ENCODE measurements at regions not wholly inside any gene's neighbourhood (a gene's known extent, or its start where the extent isn't known, plus 50 kb on each side); places are given as distances from the start of the nearest gene placed in this dataset.

DNA sequence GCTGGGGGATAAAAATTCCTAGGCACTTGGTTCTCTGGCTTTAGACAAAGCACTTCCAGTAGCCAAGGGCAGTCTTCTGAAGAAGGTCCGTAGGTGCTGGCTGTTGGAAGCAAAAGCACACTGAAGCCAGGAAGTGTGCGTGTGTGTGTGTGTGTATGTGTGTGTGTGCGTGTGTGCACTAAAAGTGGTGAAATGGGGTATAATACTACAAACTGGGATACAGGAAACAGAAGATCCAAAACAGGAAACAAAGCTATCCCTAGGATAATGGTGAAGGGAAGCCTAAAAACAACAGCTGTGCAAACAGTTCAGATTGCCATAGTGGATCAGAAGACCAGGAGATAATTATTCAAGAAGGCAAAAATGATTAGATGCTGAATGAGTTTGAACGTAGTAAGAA, 103.4 kb downstream of the IL20RB start:
- no peaks in the 10 kb centered on the region for H3K4me1 ChIP-seq
- TF ChIP-seq Cebpa-rat (IDR thresholded peaks at IDR 0.05) = no peak
- no peaks in the 10 kb centered on the region for H3K9me3 ChIP-seq
- no peak overlapping the region for H3K9ac ChIP-seq
- no peak overlapping the region for H3K27ac ChIP-seq
- no peaks in the 10 kb centered on the region for H4K20me1 ChIP-seq
- H3K27me3 ChIP-seq = no peaks in the 10 kb centered on the region
- no peak overlapping the region for H3K4me3 ChIP-seq
- H3K36me3 ChIP-seq = no peaks in the 10 kb centered on the region
- no peak overlapping the region for H3K4me2 ChIP-seq

DNA sequence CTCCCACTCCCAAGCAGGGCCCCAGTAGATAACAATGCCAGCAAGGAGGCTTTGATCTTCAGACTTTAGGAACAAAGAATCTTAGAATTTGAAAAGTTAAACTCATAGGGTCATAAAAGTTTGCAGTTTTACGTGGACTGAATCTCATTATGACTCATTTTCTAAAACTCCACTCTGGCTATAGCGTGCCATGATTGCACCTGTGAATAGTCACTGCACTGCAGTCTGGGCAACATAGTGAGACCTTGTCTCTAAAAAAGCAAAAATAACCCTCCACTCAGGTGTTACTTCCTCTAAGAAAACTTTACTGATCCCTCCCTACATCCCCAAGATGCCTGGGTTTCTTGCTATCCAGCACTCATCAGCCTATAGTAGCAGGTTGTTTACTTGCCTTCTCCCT, 104.5 kb downstream of the IL20RB start:
- H3K9ac ChIP-seq = no peak overlapping the region
- H3K36me3 ChIP-seq = no peaks in the 10 kb centered on the region
- no peaks in the 10 kb centered on the region for H4K20me1 ChIP-seq
- H3K27me3 ChIP-seq = no peaks in the 10 kb centered on the region
- H3K4me3 ChIP-seq = no peak overlapping the region
- TF ChIP-seq Cebpa-rat (IDR thresholded peaks at IDR 0.05) = no peak
- H3K27ac ChIP-seq = no peak overlapping the region
- H3K9me3 ChIP-seq = no peaks in the 10 kb centered on the region
- no peak overlapping the region for H3K4me2 ChIP-seq
- H3K4me1 ChIP-seq = no peaks in the 10 kb centered on the region

DNA sequence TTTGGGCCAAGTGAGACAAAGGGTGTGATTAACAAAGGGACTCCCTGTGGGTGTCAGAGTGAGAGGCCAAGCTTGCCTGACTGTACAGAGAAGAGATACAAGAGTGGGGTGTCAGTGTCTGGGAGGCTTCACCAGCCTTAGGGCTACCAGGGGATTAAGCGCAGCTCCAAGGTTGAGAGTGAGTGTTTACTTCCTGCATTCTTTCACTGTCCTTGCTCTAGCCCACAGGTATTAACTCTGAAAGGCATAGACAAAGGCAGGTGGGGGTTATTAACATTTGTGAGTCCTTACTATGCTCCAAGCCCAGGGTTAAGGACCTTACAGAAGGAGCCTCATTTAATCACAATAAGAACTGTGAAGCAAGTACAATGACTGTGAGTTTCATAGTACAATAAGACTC, 107.6 kb downstream of the IL20RB start:
- Histone ChIP-seq H3K27ac (no peak overlapping the region), H4K20me1 (no peaks in the 10 kb centered on the region), H3K4me1 (no peaks in the 10 kb centered on the region), H3K4me2 (no peak overlapping the region), H3K4me3 (no peak overlapping the region), H3K36me3 (no peaks in the 10 kb centered on the region), H3K9ac (no peak overlapping the region), H3K27me3 (no peaks in the 10 kb centered on the region), H3K9me3 (no peaks in the 10 kb centered on the region)
- no peak for TF ChIP-seq Cebpa-rat (IDR thresholded peaks at IDR 0.05)

DNA sequence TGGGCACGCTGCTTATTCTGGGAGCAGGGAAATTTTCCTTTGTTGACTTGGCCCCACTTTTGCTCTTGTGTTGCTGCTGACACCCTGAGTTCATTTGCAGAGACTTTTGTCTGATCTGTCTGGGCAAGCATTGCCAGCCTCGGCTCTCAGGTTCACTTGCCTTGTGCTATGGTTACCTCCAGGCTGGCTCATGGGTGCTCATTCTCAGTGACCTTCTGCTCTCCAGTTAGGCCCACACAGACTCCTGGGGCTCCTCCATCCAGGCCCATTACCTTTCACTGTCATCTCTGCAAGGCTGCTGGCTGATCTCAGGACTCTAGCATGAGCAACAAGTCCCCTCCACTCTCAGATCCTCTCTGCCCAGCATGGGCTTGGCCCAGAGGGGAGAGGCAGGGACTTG, 108.3 kb downstream of the IL20RB start:
- TF ChIP-seq Cebpa-rat (IDR thresholded peaks at IDR 0.05) = no peak
- Histone ChIP-seq H3K4me3 (no peak overlapping the region), H3K27me3 (no peaks in the 10 kb centered on the region), H3K9ac (no peak overlapping the region), H3K4me2 (no peak overlapping the region), H3K4me1 (no peaks in the 10 kb centered on the region), H3K9me3 (no peaks in the 10 kb centered on the region), H4K20me1 (no peaks in the 10 kb centered on the region), H3K27ac (no peak overlapping the region), H3K36me3 (no peaks in the 10 kb centered on the region)

DNA sequence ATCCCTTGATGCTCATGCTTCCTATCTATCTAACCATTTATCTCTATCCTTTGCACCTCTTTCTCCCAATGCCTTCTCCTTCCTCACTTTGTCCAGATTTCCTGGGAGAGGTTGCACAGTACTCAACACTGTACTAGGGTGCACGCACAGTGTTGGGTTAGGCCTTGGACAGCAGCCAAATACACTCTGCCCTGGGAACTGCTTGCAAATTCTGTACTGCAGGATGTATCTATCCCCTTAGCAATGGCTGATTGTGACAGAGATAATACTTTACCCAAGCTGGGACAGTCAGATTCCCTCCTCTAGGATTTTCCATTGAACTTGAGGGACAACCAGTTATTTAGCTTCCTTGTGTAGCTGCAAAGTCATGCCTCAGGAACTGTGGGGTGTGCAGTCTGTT, 113.3 kb downstream of the IL20RB start:
- Histone ChIP-seq H3K27ac (no peak overlapping the region), H3K27me3 (no peaks in the 10 kb centered on the region), H3K9me3 (no peaks in the 10 kb centered on the region), H3K4me1 (no peaks in the 10 kb centered on the region), H3K9ac (no peak overlapping the region), H3K36me3 (no peaks in the 10 kb centered on the region), H3K4me3 (no peak overlapping the region), H3K4me2 (no peak overlapping the region), H4K20me1 (no peaks in the 10 kb centered on the region)
- TF ChIP-seq Cebpa-rat (IDR thresholded peaks at IDR 0.05) = no peak

DNA sequence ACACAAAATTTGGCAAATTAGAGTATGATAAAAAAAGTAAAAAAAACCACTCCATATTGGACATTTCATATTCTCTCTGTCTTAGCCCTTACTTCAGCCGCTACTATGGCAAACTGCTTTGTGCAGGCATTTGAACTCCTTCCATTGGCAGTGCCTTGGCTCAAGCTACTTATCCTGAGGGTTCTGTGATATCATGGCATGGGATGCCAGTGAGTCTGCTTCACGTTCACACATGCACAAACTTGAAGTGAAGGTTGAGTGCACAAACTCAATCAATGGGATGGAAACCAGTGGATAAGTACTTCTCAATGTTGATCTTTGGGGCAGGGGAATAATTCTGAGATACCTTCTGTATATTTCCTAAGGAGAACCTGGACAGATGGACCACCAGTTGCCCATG, 117.2 kb downstream of the IL20RB start:
- H3K36me3 ChIP-seq = no peaks in the 10 kb centered on the region
- H3K4me2 ChIP-seq = no peak overlapping the region
- no peaks in the 10 kb centered on the region for H4K20me1 ChIP-seq
- no peak overlapping the region for H3K27ac ChIP-seq
- TF ChIP-seq Cebpa-rat (IDR thresholded peaks at IDR 0.05) = no peak
- no peak overlapping the region for H3K9ac ChIP-seq
- no peaks in the 10 kb centered on the region for H3K27me3 ChIP-seq
- no peaks in the 10 kb centered on the region for H3K9me3 ChIP-seq
- no peak overlapping the region for H3K4me3 ChIP-seq
- no peaks in the 10 kb centered on the region for H3K4me1 ChIP-seq

DNA sequence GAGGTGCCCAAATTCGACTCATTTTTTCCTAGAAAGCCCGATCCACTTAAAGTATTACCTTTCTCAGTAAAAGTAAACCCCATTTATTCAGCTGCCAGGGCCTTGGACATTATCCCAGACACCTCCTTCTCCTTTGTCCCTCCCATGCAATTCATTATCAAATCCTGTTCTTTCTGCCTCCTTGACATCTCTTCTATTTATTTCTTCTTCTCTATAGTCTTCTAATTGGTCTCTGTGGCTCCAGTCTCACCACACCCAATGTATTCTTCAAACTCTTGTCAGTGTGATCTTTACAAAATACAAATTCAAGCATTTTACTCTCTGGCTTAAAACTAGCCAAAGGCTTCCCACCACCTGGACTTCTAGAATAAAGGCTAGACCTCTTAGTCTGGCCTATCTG, 120.3 kb downstream of the IL20RB start:
- Histone ChIP-seq H3K4me3 (no peak overlapping the region), H3K4me2 (no peak overlapping the region), H3K4me1 (no peaks in the 10 kb centered on the region), H3K36me3 (no peaks in the 10 kb centered on the region), H3K9ac (no peak overlapping the region), H3K9me3 (no peaks in the 10 kb centered on the region), H4K20me1 (no peaks in the 10 kb centered on the region), H3K27me3 (no peaks in the 10 kb centered on the region), H3K27ac (no peak overlapping the region)
- no peak for TF ChIP-seq Cebpa-rat (IDR thresholded peaks at IDR 0.05)

DNA sequence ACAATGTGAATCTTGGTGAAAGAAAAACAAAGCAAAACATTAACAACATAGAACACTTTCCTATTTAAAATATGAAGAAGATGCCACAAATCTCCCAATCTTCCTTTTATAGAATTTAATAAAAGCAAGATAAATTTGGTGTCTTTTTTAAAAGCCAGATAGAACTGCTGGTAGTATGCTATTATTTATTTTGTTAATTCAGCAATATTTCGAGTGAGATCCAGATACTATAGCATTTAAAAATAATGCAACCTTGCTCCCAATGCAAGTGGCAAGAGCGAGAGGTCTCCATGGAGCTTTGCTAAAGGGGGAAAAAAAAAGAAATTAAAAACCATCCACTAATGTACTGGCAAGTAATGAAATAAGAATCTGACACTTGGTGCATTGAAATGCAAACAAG, 121.8 kb downstream of the IL20RB start:
- Histone ChIP-seq H3K9ac (no peak overlapping the region), H3K27ac (no peak overlapping the region), H3K36me3 (no peaks in the 10 kb centered on the region), H3K9me3 (no peaks in the 10 kb centered on the region), H3K4me3 (no peak overlapping the region), H3K4me1 (no peaks in the 10 kb centered on the region), H3K4me2 (no peak overlapping the region), H4K20me1 (no peaks in the 10 kb centered on the region), H3K27me3 (no peaks in the 10 kb centered on the region)
- no peak for TF ChIP-seq Cebpa-rat (IDR thresholded peaks at IDR 0.05)

DNA sequence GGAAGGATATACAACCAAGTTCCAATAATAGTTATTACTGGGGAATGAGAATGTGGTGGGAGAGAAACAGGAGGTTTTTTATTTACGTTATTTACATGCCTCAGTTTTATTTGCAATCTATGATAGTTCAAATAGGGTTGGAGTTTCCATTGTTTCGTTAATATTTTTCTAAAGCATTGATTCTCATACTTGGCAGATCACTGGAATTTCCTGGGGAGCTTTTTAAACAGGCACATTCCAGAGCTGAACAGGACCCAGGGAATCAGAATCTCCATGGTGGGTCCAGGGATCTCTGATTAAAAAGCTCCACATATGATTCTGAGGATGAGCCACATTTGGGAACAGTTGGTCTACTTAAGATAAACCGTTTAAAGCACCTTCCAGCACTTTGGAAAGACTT, 123.9 kb downstream of the IL20RB start:
- Histone ChIP-seq H3K4me1 (no peaks in the 10 kb centered on the region), H3K9ac (no peak overlapping the region), H4K20me1 (no peaks in the 10 kb centered on the region), H3K27ac (no peak overlapping the region), H3K27me3 (no peaks in the 10 kb centered on the region), H3K9me3 (no peaks in the 10 kb centered on the region), H3K4me2 (no peak overlapping the region), H3K36me3 (no peaks in the 10 kb centered on the region), H3K4me3 (no peak overlapping the region)
- TF ChIP-seq Cebpa-rat (IDR thresholded peaks at IDR 0.05) = no peak

DNA sequence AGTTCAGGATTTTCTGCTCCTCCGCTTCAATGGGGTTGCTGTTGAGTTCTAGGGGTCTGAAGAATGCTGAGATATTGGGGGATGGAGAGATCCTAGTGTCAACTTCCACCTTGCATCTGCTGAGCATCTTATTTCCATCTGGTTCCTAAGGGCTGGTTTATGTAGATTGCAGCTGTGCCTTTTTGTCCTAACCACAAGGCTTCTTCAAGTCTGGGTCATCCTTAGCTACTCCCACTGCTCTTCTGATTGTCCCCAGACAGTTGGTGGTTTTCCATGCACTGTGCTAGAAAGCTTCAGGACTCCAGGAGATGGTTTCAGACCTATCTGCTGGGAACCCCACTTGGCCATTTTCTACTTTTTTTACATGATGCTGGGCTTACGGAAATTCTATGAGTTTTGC, 125.0 kb downstream of the IL20RB start:
- Histone ChIP-seq H4K20me1 (no peaks in the 10 kb centered on the region), H3K9ac (no peak overlapping the region), H3K36me3 (no peaks in the 10 kb centered on the region), H3K4me3 (no peak overlapping the region), H3K27ac (no peak overlapping the region), H3K4me1 (no peaks in the 10 kb centered on the region), H3K27me3 (no peaks in the 10 kb centered on the region), H3K4me2 (no peak overlapping the region), H3K9me3 (no peaks in the 10 kb centered on the region)
- no peak for TF ChIP-seq Cebpa-rat (IDR thresholded peaks at IDR 0.05)

DNA sequence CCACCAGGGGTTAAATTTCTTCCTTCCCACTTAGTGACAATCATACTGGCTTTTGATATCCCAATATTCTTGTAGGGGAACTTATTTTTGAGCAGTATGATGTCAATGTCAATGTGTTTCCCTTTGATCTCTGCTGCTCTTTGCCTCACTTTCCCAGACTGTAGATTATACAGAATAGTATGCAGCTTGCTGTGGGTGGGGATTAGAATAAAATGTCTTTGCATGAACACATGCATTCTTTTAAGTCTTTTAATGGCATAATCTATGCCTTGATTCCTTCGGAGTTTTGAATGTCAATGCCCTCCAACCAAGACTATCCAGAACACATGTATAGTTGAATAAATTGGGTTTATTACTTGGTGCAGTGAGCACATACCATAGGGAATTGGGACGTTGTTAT, 125.5 kb downstream of the IL20RB start:
- TF ChIP-seq Cebpa-rat (IDR thresholded peaks at IDR 0.05) = no peak
- H3K4me3 ChIP-seq = no peak overlapping the region
- no peak overlapping the region for H3K9ac ChIP-seq
- no peak overlapping the region for H3K4me2 ChIP-seq
- H3K27me3 ChIP-seq = no peaks in the 10 kb centered on the region
- H3K9me3 ChIP-seq = no peaks in the 10 kb centered on the region
- H3K4me1 ChIP-seq = no peaks in the 10 kb centered on the region
- no peak overlapping the region for H3K27ac ChIP-seq
- no peaks in the 10 kb centered on the region for H4K20me1 ChIP-seq
- no peaks in the 10 kb centered on the region for H3K36me3 ChIP-seq
